ENCODE measurements at regions not wholly inside any gene's neighbourhood (a gene's known extent, or its start where the extent isn't known, plus 50 kb on each side); places are given as distances from the start of the nearest gene placed in this dataset.

DNA sequence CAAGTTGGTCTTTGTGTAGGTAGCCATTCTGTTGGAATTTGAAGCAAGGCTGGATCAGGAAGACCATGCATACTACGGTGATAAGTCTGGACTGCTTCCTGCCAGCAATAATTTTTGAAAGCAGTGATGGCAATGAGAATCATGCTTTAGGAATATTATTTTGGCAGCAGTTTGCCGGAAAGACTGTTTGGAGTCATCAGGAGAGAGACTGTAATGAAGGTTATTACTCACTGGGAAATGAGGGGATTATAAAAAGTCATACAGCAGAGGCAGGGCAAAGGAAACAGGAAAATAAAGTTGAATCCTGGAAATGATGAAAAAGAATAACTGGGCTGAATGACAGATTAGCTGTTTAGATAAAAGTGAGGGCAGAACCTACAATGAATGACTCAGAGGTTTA is 1136.8 kb upstream of the AUTS2 start:
- no peaks in the 10 kb centered on the region for H3K27me3 ChIP-seq (ENCODE audit: control insufficient read depth, insufficient read depth, low read length)
- TF ChIP-seq, protein P1, sequence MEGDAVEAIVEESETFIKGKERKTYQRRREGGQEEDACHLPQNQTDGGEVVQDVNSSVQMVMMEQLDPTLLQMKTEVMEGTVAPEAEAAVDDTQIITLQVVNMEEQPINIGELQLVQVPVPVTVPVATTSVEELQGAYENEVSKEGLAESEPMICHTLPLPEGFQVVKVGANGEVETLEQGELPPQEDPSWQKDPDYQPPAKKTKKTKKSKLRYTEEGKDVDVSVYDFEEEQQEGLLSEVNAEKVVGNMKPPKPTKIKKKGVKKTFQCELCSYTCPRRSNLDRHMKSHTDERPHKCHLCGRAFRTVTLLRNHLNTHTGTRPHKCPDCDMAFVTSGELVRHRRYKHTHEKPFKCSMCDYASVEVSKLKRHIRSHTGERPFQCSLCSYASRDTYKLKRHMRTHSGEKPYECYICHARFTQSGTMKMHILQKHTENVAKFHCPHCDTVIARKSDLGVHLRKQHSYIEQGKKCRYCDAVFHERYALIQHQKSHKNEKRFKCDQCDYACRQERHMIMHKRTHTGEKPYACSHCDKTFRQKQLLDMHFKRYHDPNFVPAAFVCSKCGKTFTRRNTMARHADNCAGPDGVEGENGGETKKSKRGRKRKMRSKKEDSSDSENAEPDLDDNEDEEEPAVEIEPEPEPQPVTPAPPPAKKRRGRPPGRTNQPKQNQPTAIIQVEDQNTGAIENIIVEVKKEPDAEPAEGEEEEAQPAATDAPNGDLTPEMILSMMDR (conservative IDR thresholded peaks at IDR 0.05 in 1 of 2, IDR thresholded peaks at IDR 0.05 in 1 of 2; ENCODE audit: low read depth in 1 of 2, low read length in 2 of 2), result no peak
- no peak for TF ChIP-seq EZH2 (IDR thresholded peaks at IDR 0.05; ENCODE audit: low read length, missing control alignments)
- no peak overlapping the region for H3K9ac ChIP-seq (ENCODE audit: insufficient read depth, low read length)
- H3K9me3 ChIP-seq (ENCODE audit: control insufficient read depth, insufficient read depth, low read depth, low read length), result no peaks in the 10 kb centered on the region
- DNase-seq (ENCODE audit: low read depth in 2 of 2), result peak in 1 of 2 donors; percentile 83
- H2AFZ ChIP-seq (ENCODE audit: low read length), result no peak overlapping the region
- no peaks in the 10 kb centered on the region for H3K79me2 ChIP-seq (ENCODE audit: control insufficient read depth, insufficient read depth, low read length)
- no peak overlapping the region for H3K4me2 ChIP-seq (ENCODE audit: extremely low read depth, insufficient read depth, low read length)
- H4K20me1 ChIP-seq (ENCODE audit: control insufficient read depth, extremely low read depth, insufficient read depth, low read length), result no peaks in the 10 kb centered on the region
- H3K36me3 ChIP-seq (ENCODE audit: control insufficient read depth, insufficient read depth, low read length), result no peaks in the 10 kb centered on the region
- no peak overlapping the region for H3K27ac ChIP-seq (ENCODE audit: insufficient read depth, low read length)
- H3K4me3 ChIP-seq (replicated peaks in 1 of 4; ENCODE audit: control extremely low read depth in 1 of 4, insufficient read depth in 1 of 4, low read depth in 3 of 4, low read length in 4 of 4), result no peak overlapping the region
- H3K4me1 ChIP-seq (ENCODE audit: control insufficient read depth, extremely low read depth, insufficient read depth, low read length), result no peaks in the 10 kb centered on the region

DNA sequence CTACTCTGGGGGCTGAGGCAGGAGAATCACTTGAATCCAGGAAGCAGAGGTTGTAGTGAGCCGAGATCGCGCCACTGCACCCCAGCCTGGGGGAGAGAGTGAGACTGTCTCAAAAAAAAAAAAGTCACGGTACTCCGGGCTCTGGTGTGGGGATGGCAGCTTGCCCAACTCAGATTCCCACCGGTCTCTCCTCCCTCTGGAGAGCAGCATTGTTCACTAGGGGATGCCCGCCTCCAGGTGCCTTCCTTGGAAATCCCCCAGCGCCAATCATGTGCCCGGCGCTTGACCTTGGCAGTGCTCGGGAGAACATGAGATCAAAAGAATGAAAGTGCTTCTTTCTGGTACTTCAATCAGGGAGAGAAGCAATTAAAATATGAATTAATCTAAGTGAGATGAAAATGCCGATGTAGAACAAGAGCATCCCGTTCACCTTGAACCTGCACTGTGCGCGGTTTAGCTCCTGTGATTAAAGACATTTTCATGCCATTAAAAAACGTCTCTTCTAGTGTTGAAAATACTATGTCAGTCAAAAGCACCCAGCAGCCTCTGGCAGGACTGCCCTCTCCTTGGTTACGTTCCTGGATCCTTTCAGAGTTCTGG is 1127.3 kb upstream of the AUTS2 start:
- Histone ChIP-seq H3K9me3 (ENCODE audit: control insufficient read depth, insufficient read depth, low read depth, low read length) (no peaks in the 10 kb centered on the region), H3K27me3 (ENCODE audit: control insufficient read depth, insufficient read depth, low read length) (no peaks in the 10 kb centered on the region), H3K36me3 (ENCODE audit: control insufficient read depth, insufficient read depth, low read length) (no peaks in the 10 kb centered on the region), H3K27ac (ENCODE audit: insufficient read depth, low read length) (no peak overlapping the region), H4K20me1 (ENCODE audit: control insufficient read depth, extremely low read depth, insufficient read depth, low read length) (no peaks in the 10 kb centered on the region), H3K79me2 (ENCODE audit: control insufficient read depth, insufficient read depth, low read length) (no peaks in the 10 kb centered on the region), H3K4me3 (replicated peaks in 1 of 4; ENCODE audit: control extremely low read depth in 1 of 4, insufficient read depth in 1 of 4, low read depth in 3 of 4, low read length in 4 of 4) (no peak overlapping the region), H2AFZ (ENCODE audit: low read length) (no peak overlapping the region), H3K4me1 (ENCODE audit: control insufficient read depth, extremely low read depth, insufficient read depth, low read length) (no peaks in the 10 kb centered on the region), H3K9ac (ENCODE audit: insufficient read depth, low read length) (no peak overlapping the region), H3K4me2 (ENCODE audit: extremely low read depth, insufficient read depth, low read length) (no peak overlapping the region)
- no peak for TF ChIP-seq EZH2 (IDR thresholded peaks at IDR 0.05; ENCODE audit: low read length, missing control alignments)
- TF ChIP-seq, protein P1 (conservative IDR thresholded peaks at IDR 0.05 in 1 of 2, IDR thresholded peaks at IDR 0.05 in 1 of 2; ENCODE audit: low read depth in 1 of 2, low read length in 2 of 2), result no peak
- DNase-seq (ENCODE audit: low read depth in 2 of 2), result no peak

DNA sequence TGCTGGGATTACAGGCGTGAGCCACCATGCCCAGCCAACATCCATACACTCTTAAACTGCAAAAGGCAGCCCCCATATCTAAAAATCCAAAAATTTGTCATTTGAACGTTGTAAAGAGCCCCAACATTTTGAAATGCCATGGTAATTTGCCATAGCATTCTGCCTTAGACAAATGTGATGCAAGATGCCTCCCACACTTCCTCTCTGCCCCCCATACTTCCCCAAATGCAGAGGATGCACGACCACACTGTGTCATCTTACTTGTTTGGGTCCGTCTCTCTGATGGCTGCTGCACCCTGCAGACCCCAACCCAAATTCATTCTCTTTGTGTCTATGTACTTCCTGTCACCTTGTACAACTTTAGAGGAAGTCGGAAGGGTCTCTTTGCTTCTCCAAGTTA is 1125.6 kb upstream of the AUTS2 start:
- Histone ChIP-seq H3K27me3 (ENCODE audit: control insufficient read depth, insufficient read depth, low read length) (no peaks in the 10 kb centered on the region), H3K9me3 (ENCODE audit: control insufficient read depth, insufficient read depth, low read depth, low read length) (no peaks in the 10 kb centered on the region), H2AFZ (ENCODE audit: low read length) (no peak overlapping the region), H4K20me1 (ENCODE audit: control insufficient read depth, extremely low read depth, insufficient read depth, low read length) (no peaks in the 10 kb centered on the region), H3K9ac (ENCODE audit: insufficient read depth, low read length) (no peak overlapping the region), H3K79me2 (ENCODE audit: control insufficient read depth, insufficient read depth, low read length) (no peaks in the 10 kb centered on the region), H3K4me3 (replicated peaks in 1 of 4; ENCODE audit: control extremely low read depth in 1 of 4, insufficient read depth in 1 of 4, low read depth in 3 of 4, low read length in 4 of 4) (no peak overlapping the region), H3K4me2 (ENCODE audit: extremely low read depth, insufficient read depth, low read length) (no peak overlapping the region), H3K27ac (ENCODE audit: insufficient read depth, low read length) (no peak overlapping the region), H3K36me3 (ENCODE audit: control insufficient read depth, insufficient read depth, low read length) (no peaks in the 10 kb centered on the region), H3K4me1 (ENCODE audit: control insufficient read depth, extremely low read depth, insufficient read depth, low read length) (no peaks in the 10 kb centered on the region)
- TF ChIP-seq, protein P1 (conservative IDR thresholded peaks at IDR 0.05 in 1 of 2, IDR thresholded peaks at IDR 0.05 in 1 of 2; ENCODE audit: low read depth in 1 of 2, low read length in 2 of 2), result no peak
- no peak for TF ChIP-seq EZH2 (IDR thresholded peaks at IDR 0.05; ENCODE audit: low read length, missing control alignments)
- DNase-seq (ENCODE audit: low read depth in 2 of 2), result no peak

Data from fibroblast of lung (primary cell).